GM23338 (cell line): ENCODE measurements at regions not wholly inside any gene's neighbourhood (a gene's known extent, or its start where the extent isn't known, plus 50 kb on each side); places are given as distances from the start of the nearest gene placed in this dataset.

Experiments used
- ATAC-seq: fragments of 200-7000 bp; cut with Tn5 transposase; 3 replicates; pipeline ENCODE4 v1.9.1; 2020
- DNase-seq: peaks from one replicate; pipeline ENCODE4 v3.0.0-alpha.2; 2015; ENCODE audit warnings: low spot score
- H2AFZ ChIP-seq: fragments of 200-600 bp; sonication (generic); 2 replicates; pipeline ENCODE4 v1.8.0; 2016; ENCODE audit warnings: antibody characterized with exemption, mild to moderate bottlenecking, moderate library complexity
- H3F3A ChIP-seq: fragments of 200-600 bp; sonication (generic); replicated peaks from 2 replicates; pipeline ENCODE4 v1.8.0; 2017; ENCODE audit warnings: antibody characterized with exemption, mixed run types, low read depth
- H3K27ac ChIP-seq: fragments of 200-600 bp; sonication (generic); 2 replicates; pipeline ENCODE4 v1.6.1; 2016; ENCODE audit warnings: low read depth
- H3K27me3 ChIP-seq: fragments of 200-600 bp; sonication (generic); 2 replicates; pipeline ENCODE4 v1.8.0; 2016; ENCODE audit warnings: mild to moderate bottlenecking, mixed run types, moderate library complexity; ENCODE audit not compliant: insufficient read depth
- H3K36me3 ChIP-seq: fragments of 200-600 bp; sonication (generic); 2 replicates; pipeline ENCODE4 v1.8.0; 2016; ENCODE audit warnings: mild to moderate bottlenecking; ENCODE audit not compliant: insufficient read depth
- H3K4me1 ChIP-seq: fragments of 200-600 bp; sonication (generic); 2 replicates; pipeline ENCODE4 v1.8.0; 2016; ENCODE audit warnings: mild to moderate bottlenecking, moderate library complexity; ENCODE audit not compliant: insufficient read depth
- H3K4me2 ChIP-seq: fragments of 200-600 bp; sonication (generic); 2 replicates; pipeline ENCODE4 v1.7.1; 2017; ENCODE audit warnings: mixed run types
- H3K4me3 ChIP-seq: fragments of 200-600 bp; sonication (generic); 2 replicates; pipeline ENCODE4 v1.6.1; 2016; ENCODE audit warnings: mixed run types
- H3K79me2 ChIP-seq: fragments of 200-600 bp; sonication (generic); replicated peaks from 2 replicates; pipeline ENCODE4 v1.8.0; 2017; ENCODE audit warnings: mild to moderate bottlenecking; ENCODE audit not compliant: insufficient read depth
- H3K9me2 ChIP-seq: fragments of 200-600 bp; sonication (generic); 2 replicates; pipeline ENCODE4 v1.8.0; 2017; ENCODE audit not compliant: insufficient read depth
- H4K20me1 ChIP-seq: fragments of 200-600 bp; sonication (generic); replicated peaks from 2 replicates; pipeline ENCODE4 v1.8.0; 2017; ENCODE audit warnings: mild to moderate bottlenecking; ENCODE audit not compliant: insufficient read depth
- H3K27ac Mint-ChIP-seq: 2 replicates; pipeline ENCODE4 v1.8.0; 2020; ENCODE audit warnings: inconsistent platforms, mild to moderate bottlenecking, moderate library complexity, mixed read lengths
- H3K27me3 Mint-ChIP-seq: 3 replicates; pipeline ENCODE4 v1.8.0; 2022; ENCODE audit warnings: low read depth, mild to moderate bottlenecking, moderate library complexity, mixed read lengths, inconsistent platforms; ENCODE audit not compliant: insufficient read depth, poor library complexity
- H3K36me3 Mint-ChIP-seq: 3 replicates; pipeline ENCODE4 v1.8.0; 2021; ENCODE audit warnings: low read depth, mild to moderate bottlenecking, inconsistent platforms, moderate library complexity, mixed read lengths
- H3K4me1 Mint-ChIP-seq: 3 replicates; pipeline ENCODE4 v1.8.0; 2020; ENCODE audit warnings: mild to moderate bottlenecking, inconsistent platforms, mixed read lengths
- H3K4me3 Mint-ChIP-seq: 3 replicates; pipeline ENCODE4 v1.8.0; 2021; ENCODE audit warnings: moderate library complexity, mild to moderate bottlenecking, inconsistent platforms, mixed read lengths
- H3K9me3 Mint-ChIP-seq: 3 replicates; pipeline ENCODE4 v1.8.0; 2020; ENCODE audit warnings: moderate library complexity, mild to moderate bottlenecking, inconsistent platforms, mixed read lengths
- CREB1 ChIP-seq: fragments of 250-450 bp; sonication (Bioruptor Pico); IDR thresholded peaks from 2 replicates; pipeline ENCODE4 v1.5.0; 2020; ENCODE audit warnings: low read depth, mild to moderate bottlenecking, moderate library complexity
- NANOG ChIP-seq: IDR thresholded peaks from 2 replicates; pipeline ENCODE4 v1.6.1; 2016; ENCODE audit warnings: antibody characterized with exemption, borderline replicate concordance
- POLR2AphosphoS5 ChIP-seq: IDR thresholded peaks from 2 replicates; pipeline ENCODE4 v1.6.1; 2016; ENCODE audit warnings: antibody characterized with exemption, low read depth
- ZNF331 ChIP-seq: fragments of 250-450 bp; sonication (Bioruptor Pico); IDR thresholded peaks from 2 replicates; pipeline ENCODE4 v1.5.0; 2020; ENCODE audit warnings: low read depth, mild to moderate bottlenecking, moderate library complexity
- TF ChIP-seq, protein P1 (sequence below), 2 experiments: fragments of 200-600 bp in 1 of 2; sonication (generic) in 1 of 2; conservative IDR thresholded peaks; 2 replicates each; pipeline versions ENCODE4 v1.5.1 to v1.6.1; 2016 to 2017; ENCODE audit warnings: antibody characterized with exemption in 2 of 2, low read depth in 2 of 2, mild to moderate bottlenecking in 2 of 2, moderate library complexity in 1 of 2
- TF ChIP-seq, protein P2 (sequence below): IDR thresholded peaks from 2 replicates; pipeline ENCODE4 v1.6.1; 2016; ENCODE audit warnings: antibody characterized with exemption
- TF ChIP-seq, protein P3 (sequence below): IDR thresholded peaks from one replicate; pipeline ENCODE4 v1.6.1; 2018; ENCODE audit warnings: antibody characterized with exemption; ENCODE audit not compliant: unreplicated experiment
- TF ChIP-seq, protein P4 (sequence below): fragments of 250-450 bp; sonication (Bioruptor Pico); IDR thresholded peaks from 2 replicates; pipeline ENCODE4 v1.5.0; 2020; ENCODE audit warnings: mild to moderate bottlenecking, moderate library complexity

DNA sequence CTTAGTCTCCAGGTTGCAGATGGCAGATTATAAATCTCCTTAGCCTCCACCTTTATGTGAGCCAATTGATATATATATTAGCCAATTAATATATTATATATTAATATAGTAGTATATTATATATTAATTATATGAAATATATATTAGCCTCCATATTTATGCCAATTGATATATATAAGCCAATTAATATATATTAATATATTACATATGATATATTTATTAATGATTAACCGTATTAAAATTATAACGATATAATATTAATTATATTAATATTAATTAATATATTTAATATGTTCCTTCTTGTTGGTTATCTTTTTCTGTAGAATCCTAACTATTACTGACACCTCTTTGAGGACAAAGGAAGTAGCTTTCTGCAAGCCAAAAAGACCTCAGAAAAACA is 972.5 kb downstream of the GBE1 start (continued):
- TF ChIP-seq, protein P1, sequence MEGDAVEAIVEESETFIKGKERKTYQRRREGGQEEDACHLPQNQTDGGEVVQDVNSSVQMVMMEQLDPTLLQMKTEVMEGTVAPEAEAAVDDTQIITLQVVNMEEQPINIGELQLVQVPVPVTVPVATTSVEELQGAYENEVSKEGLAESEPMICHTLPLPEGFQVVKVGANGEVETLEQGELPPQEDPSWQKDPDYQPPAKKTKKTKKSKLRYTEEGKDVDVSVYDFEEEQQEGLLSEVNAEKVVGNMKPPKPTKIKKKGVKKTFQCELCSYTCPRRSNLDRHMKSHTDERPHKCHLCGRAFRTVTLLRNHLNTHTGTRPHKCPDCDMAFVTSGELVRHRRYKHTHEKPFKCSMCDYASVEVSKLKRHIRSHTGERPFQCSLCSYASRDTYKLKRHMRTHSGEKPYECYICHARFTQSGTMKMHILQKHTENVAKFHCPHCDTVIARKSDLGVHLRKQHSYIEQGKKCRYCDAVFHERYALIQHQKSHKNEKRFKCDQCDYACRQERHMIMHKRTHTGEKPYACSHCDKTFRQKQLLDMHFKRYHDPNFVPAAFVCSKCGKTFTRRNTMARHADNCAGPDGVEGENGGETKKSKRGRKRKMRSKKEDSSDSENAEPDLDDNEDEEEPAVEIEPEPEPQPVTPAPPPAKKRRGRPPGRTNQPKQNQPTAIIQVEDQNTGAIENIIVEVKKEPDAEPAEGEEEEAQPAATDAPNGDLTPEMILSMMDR (conservative IDR thresholded peaks at IDR 0.05; ENCODE audit: low read depth in 2 of 2), result no peak
- TF ChIP-seq ZNF331 (CRISPR knock-in tag) (no peak), CREB1 (CRISPR knock-in tag) (no peak), POLR2AphosphoS5 (no peak)
- TF ChIP-seq, protein P2, sequence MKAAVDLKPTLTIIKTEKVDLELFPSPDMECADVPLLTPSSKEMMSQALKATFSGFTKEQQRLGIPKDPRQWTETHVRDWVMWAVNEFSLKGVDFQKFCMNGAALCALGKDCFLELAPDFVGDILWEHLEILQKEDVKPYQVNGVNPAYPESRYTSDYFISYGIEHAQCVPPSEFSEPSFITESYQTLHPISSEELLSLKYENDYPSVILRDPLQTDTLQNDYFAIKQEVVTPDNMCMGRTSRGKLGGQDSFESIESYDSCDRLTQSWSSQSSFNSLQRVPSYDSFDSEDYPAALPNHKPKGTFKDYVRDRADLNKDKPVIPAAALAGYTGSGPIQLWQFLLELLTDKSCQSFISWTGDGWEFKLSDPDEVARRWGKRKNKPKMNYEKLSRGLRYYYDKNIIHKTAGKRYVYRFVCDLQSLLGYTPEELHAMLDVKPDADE, result no peak

DNA sequence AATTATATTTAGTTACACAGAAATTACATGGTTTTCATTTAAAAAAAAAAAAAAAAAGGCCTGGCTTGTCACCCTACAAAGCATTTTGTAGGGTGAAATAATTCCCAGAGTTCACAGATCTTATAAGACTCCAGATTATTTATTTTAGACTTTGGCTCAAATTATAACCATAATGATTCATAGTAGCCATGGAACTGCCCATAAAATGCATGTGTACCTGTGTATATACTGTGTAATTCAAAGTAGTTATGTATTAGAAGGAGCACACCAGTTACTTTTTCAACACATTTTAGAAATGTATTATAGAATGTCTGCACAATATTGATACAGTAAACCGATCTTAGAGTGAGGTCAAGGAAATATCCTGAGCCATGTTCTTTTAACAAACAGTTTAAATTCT is 975.6 kb downstream of the GBE1 start:
- Mint-ChIP-seq H3K4me1 (no peaks in the 10 kb centered on the region), H3K27me3 (no peaks in the 10 kb centered on the region), H3K36me3 (no peaks in the 10 kb centered on the region), H3K9me3 (no peaks in the 10 kb centered on the region), H3K4me3 (no peak overlapping the region), H3K27ac (no peak overlapping the region)
- Histone ChIP-seq H3K4me2 (no peak overlapping the region), H3F3A (no peaks in the 10 kb centered on the region), H3K36me3 (no peaks in the 10 kb centered on the region), H3K27ac (no peak overlapping the region), H2AFZ (no peak overlapping the region), H3K4me3 (no peak overlapping the region), H3K9me2 (no peaks in the 10 kb centered on the region), H3K4me1 (no peaks in the 10 kb centered on the region), H3K79me2 (no peaks in the 10 kb centered on the region), H4K20me1 (no peaks in the 10 kb centered on the region), H3K27me3 (no peaks in the 10 kb centered on the region)
- DNase-seq (no peak), ATAC-seq (no peak)
- TF ChIP-seq, protein P1 (conservative IDR thresholded peaks at IDR 0.05; ENCODE audit: low read depth in 2 of 2), result no peak
- TF ChIP-seq ZNF331 (CRISPR knock-in tag) (no peak), NANOG (no peak), CREB1 (CRISPR knock-in tag) (no peak), POLR2AphosphoS5 (no peak)
- TF ChIP-seq, protein P3, sequence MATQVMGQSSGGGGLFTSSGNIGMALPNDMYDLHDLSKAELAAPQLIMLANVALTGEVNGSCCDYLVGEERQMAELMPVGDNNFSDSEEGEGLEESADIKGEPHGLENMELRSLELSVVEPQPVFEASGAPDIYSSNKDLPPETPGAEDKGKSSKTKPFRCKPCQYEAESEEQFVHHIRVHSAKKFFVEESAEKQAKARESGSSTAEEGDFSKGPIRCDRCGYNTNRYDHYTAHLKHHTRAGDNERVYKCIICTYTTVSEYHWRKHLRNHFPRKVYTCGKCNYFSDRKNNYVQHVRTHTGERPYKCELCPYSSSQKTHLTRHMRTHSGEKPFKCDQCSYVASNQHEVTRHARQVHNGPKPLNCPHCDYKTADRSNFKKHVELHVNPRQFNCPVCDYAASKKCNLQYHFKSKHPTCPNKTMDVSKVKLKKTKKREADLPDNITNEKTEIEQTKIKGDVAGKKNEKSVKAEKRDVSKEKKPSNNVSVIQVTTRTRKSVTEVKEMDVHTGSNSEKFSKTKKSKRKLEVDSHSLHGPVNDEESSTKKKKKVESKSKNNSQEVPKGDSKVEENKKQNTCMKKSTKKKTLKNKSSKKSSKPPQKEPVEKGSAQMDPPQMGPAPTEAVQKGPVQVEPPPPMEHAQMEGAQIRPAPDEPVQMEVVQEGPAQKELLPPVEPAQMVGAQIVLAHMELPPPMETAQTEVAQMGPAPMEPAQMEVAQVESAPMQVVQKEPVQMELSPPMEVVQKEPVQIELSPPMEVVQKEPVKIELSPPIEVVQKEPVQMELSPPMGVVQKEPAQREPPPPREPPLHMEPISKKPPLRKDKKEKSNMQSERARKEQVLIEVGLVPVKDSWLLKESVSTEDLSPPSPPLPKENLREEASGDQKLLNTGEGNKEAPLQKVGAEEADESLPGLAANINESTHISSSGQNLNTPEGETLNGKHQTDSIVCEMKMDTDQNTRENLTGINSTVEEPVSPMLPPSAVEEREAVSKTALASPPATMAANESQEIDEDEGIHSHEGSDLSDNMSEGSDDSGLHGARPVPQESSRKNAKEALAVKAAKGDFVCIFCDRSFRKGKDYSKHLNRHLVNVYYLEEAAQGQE, result no peak
- TF ChIP-seq, protein P4, sequence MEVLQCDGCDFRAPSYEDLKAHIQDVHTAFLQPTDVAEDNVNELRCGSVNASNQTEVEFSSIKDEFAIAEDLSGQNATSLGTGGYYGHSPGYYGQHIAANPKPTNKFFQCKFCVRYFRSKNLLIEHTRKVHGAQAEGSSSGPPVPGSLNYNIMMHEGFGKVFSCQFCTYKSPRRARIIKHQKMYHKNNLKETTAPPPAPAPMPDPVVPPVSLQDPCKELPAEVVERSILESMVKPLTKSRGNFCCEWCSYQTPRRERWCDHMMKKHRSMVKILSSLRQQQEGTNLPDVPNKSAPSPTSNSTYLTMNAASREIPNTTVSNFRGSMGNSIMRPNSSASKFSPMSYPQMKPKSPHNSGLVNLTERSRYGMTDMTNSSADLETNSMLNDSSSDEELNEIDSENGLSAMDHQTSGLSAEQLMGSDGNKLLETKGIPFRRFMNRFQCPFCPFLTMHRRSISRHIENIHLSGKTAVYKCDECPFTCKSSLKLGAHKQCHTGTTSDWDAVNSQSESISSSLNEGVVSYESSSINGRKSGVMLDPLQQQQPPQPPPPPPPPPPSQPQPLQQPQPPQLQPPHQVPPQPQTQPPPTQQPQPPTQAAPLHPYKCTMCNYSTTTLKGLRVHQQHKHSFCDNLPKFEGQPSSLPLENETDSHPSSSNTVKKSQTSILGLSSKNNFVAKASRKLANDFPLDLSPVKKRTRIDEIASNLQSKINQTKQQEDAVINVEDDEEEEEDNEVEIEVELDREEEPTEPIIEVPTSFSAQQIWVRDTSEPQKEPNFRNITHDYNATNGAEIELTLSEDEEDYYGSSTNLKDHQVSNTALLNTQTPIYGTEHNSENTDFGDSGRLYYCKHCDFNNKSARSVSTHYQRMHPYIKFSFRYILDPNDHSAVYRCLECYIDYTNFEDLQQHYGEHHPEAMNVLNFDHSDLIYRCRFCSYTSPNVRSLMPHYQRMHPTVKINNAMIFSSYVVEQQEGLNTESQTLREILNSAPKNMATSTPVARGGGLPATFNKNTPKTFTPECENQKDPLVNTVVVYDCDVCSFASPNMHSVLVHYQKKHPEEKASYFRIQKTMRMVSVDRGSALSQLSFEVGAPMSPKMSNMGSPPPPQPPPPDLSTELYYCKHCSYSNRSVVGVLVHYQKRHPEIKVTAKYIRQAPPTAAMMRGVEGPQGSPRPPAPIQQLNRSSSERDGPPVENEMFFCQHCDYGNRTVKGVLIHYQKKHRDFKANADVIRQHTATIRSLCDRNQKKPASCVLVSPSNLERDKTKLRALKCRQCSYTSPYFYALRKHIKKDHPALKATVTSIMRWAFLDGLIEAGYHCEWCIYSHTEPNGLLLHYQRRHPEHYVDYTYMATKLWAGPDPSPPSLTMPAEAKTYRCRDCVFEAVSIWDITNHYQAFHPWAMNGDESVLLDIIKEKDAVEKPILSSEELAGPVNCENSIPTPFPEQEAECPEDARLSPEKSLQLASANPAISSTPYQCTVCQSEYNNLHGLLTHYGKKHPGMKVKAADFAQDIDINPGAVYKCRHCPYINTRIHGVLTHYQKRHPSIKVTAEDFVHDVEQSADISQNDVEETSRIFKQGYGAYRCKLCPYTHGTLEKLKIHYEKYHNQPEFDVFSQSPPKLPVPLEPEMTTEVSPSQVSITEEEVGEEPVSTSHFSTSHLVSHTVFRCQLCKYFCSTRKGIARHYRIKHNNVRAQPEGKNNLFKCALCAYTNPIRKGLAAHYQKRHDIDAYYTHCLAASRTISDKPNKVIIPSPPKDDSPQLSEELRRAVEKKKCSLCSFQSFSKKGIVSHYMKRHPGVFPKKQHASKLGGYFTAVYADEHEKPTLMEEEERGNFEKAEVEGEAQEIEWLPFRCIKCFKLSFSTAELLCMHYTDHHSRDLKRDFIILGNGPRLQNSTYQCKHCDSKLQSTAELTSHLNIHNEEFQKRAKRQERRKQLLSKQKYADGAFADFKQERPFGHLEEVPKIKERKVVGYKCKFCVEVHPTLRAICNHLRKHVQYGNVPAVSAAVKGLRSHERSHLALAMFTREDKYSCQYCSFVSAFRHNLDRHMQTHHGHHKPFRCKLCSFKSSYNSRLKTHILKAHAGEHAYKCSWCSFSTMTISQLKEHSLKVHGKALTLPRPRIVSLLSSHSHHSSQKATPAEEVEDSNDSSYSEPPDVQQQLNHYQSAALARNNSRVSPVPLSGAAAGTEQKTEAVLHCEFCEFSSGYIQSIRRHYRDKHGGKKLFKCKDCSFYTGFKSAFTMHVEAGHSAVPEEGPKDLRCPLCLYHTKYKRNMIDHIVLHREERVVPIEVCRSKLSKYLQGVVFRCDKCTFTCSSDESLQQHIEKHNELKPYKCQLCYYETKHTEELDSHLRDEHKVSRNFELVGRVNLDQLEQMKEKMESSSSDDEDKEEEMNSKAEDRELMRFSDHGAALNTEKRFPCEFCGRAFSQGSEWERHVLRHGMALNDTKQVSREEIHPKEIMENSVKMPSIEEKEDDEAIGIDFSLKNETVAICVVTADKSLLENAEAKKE (CRISPR knock-in tag), result no peak
